Fibroblast of villous mesenchyme (primary cell): ENCODE measurements at regions not wholly inside any gene's neighbourhood (a gene's known extent, or its start where the extent isn't known, plus 50 kb on each side); places are given as distances from the start of the nearest gene placed in this dataset.

Source experiments
- DNase-seq: peaks from one replicate; pipeline ENCODE4 v3.0.0-alpha.2; 2010; ENCODE audit warnings: low read depth
- H3K4me3 ChIP-seq: 2 replicates; pipeline ENCODE4 v1.5.1; 2011; ENCODE audit warnings: low read depth, mild to moderate bottlenecking, low read length
- CTCF ChIP-seq: IDR thresholded peaks from 2 replicates; pipeline ENCODE4 v1.5.1; 2012; ENCODE audit warnings: low read depth, mild to moderate bottlenecking, low read length; ENCODE audit not compliant: insufficient read depth

GRCh38 chrX:23524467-23524866 lies 142.8 kb upstream of the PRDX4 start:
- no peak for DNase-seq
- H3K4me3 ChIP-seq = no peak overlapping the region
- TF ChIP-seq CTCF = no peak

- no peak for DNase-seq
- H3K4me3 ChIP-seq = no peak overlapping the region
- no peak for TF ChIP-seq CTCF
Measured at GRCh38 chrX:23525531-23525930, 141.8 kb upstream of the PRDX4 start.

- no peak overlapping the region for H3K4me3 ChIP-seq
- DNase-seq = no peak
- no peak for TF ChIP-seq CTCF
Measured at GRCh38 chrX:23540532-23540931, 126.8 kb upstream of the PRDX4 start.

- no peak for TF ChIP-seq CTCF
- peak; percentile 34 for DNase-seq
- no peak overlapping the region for H3K4me3 ChIP-seq
Measured at GRCh38 chrX:23548164-23548563, 119.1 kb upstream of the PRDX4 start.

- DNase-seq = no peak
- no peak overlapping the region for H3K4me3 ChIP-seq
- no peak for TF ChIP-seq CTCF
Measured at GRCh38 chrX:23552303-23552702, 115.0 kb upstream of the PRDX4 start.

- peak; percentile 38 for DNase-seq
- no peak overlapping the region for H3K4me3 ChIP-seq
Measured at GRCh38 chrX:23554304-23554703, 113.0 kb upstream of the PRDX4 start.

More at GRCh38 chrX:23554304-23554703, 113.0 kb upstream of the PRDX4 start:
- peak; percentile 31 for TF ChIP-seq CTCF
